GM06990 (cell line): ENCODE measurements at regions not wholly inside any gene's neighbourhood (a gene's known extent, or its start where the extent isn't known, plus 50 kb on each side); places are given as distances from the start of the nearest gene placed in this dataset.
"Not testable (repeated sequence)": the region's sequence is repeated elsewhere in the genome, so short reads cannot be mapped to it uniquely, and the experiment has no call there.

Experiments
- DNase-seq: peaks from one replicate; pipeline ENCODE4 v3.0.0-alpha.2; 2011; ENCODE audit not compliant: insufficient read length; ENCODE audit errors: extremely low read depth
- H3K27me3 ChIP-seq: replicated peaks from 2 replicates; pipeline ENCODE4 v1.6.0; 2011; ENCODE audit warnings: low read length; ENCODE audit not compliant: control insufficient read depth, insufficient read depth
- H3K36me3 ChIP-seq: 2 replicates; pipeline ENCODE4 v1.5.1; 2011; ENCODE audit warnings: low read length; ENCODE audit not compliant: control insufficient read depth, insufficient read depth
- H3K4me3 ChIP-seq: replicated peaks from 2 replicates; pipeline ENCODE4 v1.5.1; 2011; ENCODE audit warnings: low read depth, mild to moderate bottlenecking, control low read depth, low read length
- CTCF ChIP-seq: IDR thresholded peaks from 2 replicates; pipeline ENCODE4 v1.5.1; 2011; ENCODE audit warnings: low read length, control low read depth, mild to moderate bottlenecking, inconsistent platforms; ENCODE audit not compliant: insufficient read depth, poor library complexity, severe bottlenecking

GRCh38 chrX:111041018-111041462 is 55.0 kb upstream of the PAK3 start:
- TF ChIP-seq CTCF = no peak
- no peak for DNase-seq
- Histone ChIP-seq H3K36me3 (no peaks in the 10 kb centered on the region), H3K4me3 (no peak overlapping the region), H3K27me3 (no peaks in the 10 kb centered on the region)

- Histone ChIP-seq H3K4me3 (no peak overlapping the region), H3K27me3 (no peaks in the 10 kb centered on the region), H3K36me3 (no peaks in the 10 kb centered on the region)
- no peak for DNase-seq
- TF ChIP-seq CTCF = no peak
These were observed 55.5 kb upstream of the PAK3 start for GRCh38 chrX:111040377-111041017.

- Histone ChIP-seq H3K27me3 (no peaks in the 10 kb centered on the region), H3K36me3 (no peaks in the 10 kb centered on the region), H3K4me3 (no peak overlapping the region)
- no peak for TF ChIP-seq CTCF
- no peak for DNase-seq
These were observed 56.4 kb upstream of the PAK3 start for GRCh38 chrX:111039606-111040005.

- TF ChIP-seq CTCF = no peak
- no peaks in the 10 kb centered on the region for H3K27me3 ChIP-seq
- DNase-seq = no peak
These were observed 60.0 kb upstream of the PAK3 start for GRCh38 chrX:111035991-111036390.

GRCh38 chrX:111035256-111035655 is 60.7 kb upstream of the PAK3 start:
- no peak for DNase-seq
- H3K4me3 ChIP-seq = no peak overlapping the region
- no peaks in the 10 kb centered on the region for H3K27me3 ChIP-seq
- TF ChIP-seq CTCF = no peak
- H3K36me3 ChIP-seq = no peaks in the 10 kb centered on the region

More at GRCh38 chrX:111035991-111036390, 60.0 kb upstream of the PAK3 start:
- Histone ChIP-seq H3K36me3 (no peaks in the 10 kb centered on the region), H3K4me3 (no peak overlapping the region)

GRCh38 chrX:111022998-111023397 is 73.0 kb upstream of the PAK3 start:
- not testable (repeated sequence) for H3K27me3 ChIP-seq, DNase-seq, H3K36me3 ChIP-seq, H3K4me3 ChIP-seq
